MM.1S (cell line): ENCODE measurements at regions not wholly inside any gene's neighbourhood (a gene's known extent, or its start where the extent isn't known, plus 50 kb on each side); places are given as distances from the start of the nearest gene placed in this dataset.

ENCODE experiments used
- CTCF ChIP-seq: fragments of 300-600 bp; sonication (generic); IDR thresholded peaks from 2 replicates; pipeline ENCODE4 v1.5.1; 2016; ENCODE audit warnings: antibody characterized with exemption, low read length, mixed read lengths
- EZH2phosphoT487 ChIP-seq: fragments of 300-600 bp; sonication (generic); IDR thresholded peaks from 2 replicates; pipeline ENCODE4 v1.6.1; 2018; ENCODE audit warnings: antibody characterized with exemption, low read length

- no peak for TF ChIP-seq CTCF
- no peak for TF ChIP-seq EZH2phosphoT487
These were observed 99.4 kb upstream of the GRIK2 start for GRCh38 chr6:101294051-101294638.
